Cardiac muscle cell (in vitro differentiated cells and primary cell): ENCODE measurements at regions not wholly inside any gene's neighbourhood (a gene's known extent, or its start where the extent isn't known, plus 50 kb on each side); places are given as distances from the start of the nearest gene placed in this dataset.

ENCODE experiments used
- DNase-seq, 2 donors: peaks; one replicate each; pipeline versions ENCODE4 v3.0.0 to v3.0.0-alpha.2; 2010 to 2017; ENCODE audit warnings: low read depth in 1 of 2, low spot score in 1 of 2
- H3K27ac ChIP-seq: fragments of 200-600 bp; sonication (generic); 2 replicates; pipeline ENCODE4 v1.5.1; 2016
- H3K27me3 ChIP-seq: fragments of 200-600 bp; sonication (generic); 2 replicates; pipeline ENCODE4 v1.6.0; 2016; ENCODE audit warnings: control low read depth
- H3K36me3 ChIP-seq: fragments of 200-600 bp; sonication (generic); 2 replicates; pipeline ENCODE4 v1.5.1; 2016; ENCODE audit warnings: control low read depth
- H3K4me1 ChIP-seq: fragments of 200-600 bp; sonication (generic); 2 replicates; pipeline ENCODE4 v1.8.1; 2017; ENCODE audit warnings: low read depth, mild to moderate bottlenecking, mixed run types
- H3K4me3 ChIP-seq: fragments of 200-600 bp; sonication (generic); 2 replicates; pipeline ENCODE4 v1.5.1; 2016; ENCODE audit warnings: mild to moderate bottlenecking
- H3K9me3 ChIP-seq: fragments of 200-600 bp; sonication (generic); 2 replicates; pipeline ENCODE4 v1.5.1; 2017; ENCODE audit warnings: low read depth, mild to moderate bottlenecking, control low read depth
- TF ChIP-seq, protein P1 (sequence below): IDR thresholded peaks from 2 replicates; pipeline ENCODE4 v1.5.1; 2012; ENCODE audit warnings: low read depth, mild to moderate bottlenecking, low read length

DNA sequence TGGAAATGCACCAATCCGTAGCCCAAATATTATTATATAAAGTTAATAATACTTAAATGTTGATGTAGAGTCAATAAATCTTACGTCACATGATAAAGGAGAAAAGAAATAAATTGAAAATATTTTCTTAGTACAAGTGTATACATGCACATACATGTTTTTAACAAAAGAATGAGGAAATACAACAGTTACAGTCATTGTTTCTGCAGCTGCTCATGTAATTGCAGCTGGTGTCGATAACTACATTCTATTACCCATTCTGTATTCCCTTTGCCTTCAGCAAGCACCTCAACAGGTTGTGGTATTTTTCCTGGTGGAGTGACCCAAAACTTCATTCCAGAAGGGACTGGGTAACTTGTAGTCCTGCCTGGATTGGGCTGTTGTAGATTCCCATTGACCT, 377.8 kb upstream of the FSIP2 start:
- Histone ChIP-seq H3K9me3 (no peaks in the 10 kb centered on the region), H3K4me1 (no peaks in the 10 kb centered on the region), H3K27me3 (no peaks in the 10 kb centered on the region), H3K36me3 (no peaks in the 10 kb centered on the region), H3K4me3 (no peak overlapping the region), H3K27ac (no peak overlapping the region)
- no peak for DNase-seq
- TF ChIP-seq, protein P1, sequence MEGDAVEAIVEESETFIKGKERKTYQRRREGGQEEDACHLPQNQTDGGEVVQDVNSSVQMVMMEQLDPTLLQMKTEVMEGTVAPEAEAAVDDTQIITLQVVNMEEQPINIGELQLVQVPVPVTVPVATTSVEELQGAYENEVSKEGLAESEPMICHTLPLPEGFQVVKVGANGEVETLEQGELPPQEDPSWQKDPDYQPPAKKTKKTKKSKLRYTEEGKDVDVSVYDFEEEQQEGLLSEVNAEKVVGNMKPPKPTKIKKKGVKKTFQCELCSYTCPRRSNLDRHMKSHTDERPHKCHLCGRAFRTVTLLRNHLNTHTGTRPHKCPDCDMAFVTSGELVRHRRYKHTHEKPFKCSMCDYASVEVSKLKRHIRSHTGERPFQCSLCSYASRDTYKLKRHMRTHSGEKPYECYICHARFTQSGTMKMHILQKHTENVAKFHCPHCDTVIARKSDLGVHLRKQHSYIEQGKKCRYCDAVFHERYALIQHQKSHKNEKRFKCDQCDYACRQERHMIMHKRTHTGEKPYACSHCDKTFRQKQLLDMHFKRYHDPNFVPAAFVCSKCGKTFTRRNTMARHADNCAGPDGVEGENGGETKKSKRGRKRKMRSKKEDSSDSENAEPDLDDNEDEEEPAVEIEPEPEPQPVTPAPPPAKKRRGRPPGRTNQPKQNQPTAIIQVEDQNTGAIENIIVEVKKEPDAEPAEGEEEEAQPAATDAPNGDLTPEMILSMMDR = no peak

DNA sequence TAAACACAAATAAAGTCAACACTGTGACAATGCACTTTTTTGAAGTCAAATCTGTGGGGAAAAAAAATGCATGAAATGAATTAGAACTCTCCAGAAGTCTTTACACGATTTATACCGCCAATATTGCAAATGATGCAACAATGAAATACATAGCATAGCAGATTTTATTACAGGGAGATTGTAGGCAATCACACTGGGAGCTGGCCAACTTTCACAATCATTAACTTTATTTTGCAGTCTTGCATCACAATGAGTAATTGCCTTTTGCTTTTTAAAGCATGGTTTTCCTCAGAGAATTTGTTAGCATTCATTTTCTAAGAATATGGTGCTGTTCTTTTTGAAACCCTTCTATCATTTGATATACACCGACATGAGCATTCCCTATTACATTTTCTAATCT, 366.4 kb upstream of the FSIP2 start:
- Histone ChIP-seq H3K27ac (no peak overlapping the region), H3K9me3 (no peaks in the 10 kb centered on the region), H3K4me1 (no peaks in the 10 kb centered on the region), H3K27me3 (no peaks in the 10 kb centered on the region), H3K36me3 (no peaks in the 10 kb centered on the region), H3K4me3 (no peak overlapping the region)
- DNase-seq = no peak
- TF ChIP-seq, protein P1 = no peak

DNA sequence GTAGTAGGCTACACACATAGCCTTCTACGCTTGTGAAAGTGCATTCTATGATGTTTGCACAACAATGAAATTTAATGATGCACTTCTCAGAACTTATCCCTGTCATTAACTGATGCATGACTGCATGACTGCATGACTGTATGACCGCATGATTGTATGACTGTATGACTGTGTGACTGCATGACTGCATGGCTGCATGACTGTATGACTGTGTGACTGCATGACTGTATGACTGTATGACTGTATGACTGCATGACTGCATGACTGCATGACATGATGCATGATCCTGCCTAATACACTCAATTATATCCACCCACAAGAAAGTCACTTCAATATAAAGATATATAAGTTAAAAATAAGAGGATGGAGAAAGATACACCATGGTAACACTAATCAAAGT, 365.4 kb upstream of the FSIP2 start:
- no peaks in the 10 kb centered on the region for H3K9me3 ChIP-seq
- DNase-seq = no peak
- TF ChIP-seq, protein P1 = no peak
- no peaks in the 10 kb centered on the region for H3K36me3 ChIP-seq
- no peaks in the 10 kb centered on the region for H3K4me1 ChIP-seq
- no peak overlapping the region for H3K27ac ChIP-seq
- no peaks in the 10 kb centered on the region for H3K27me3 ChIP-seq
- no peak overlapping the region for H3K4me3 ChIP-seq

DNA sequence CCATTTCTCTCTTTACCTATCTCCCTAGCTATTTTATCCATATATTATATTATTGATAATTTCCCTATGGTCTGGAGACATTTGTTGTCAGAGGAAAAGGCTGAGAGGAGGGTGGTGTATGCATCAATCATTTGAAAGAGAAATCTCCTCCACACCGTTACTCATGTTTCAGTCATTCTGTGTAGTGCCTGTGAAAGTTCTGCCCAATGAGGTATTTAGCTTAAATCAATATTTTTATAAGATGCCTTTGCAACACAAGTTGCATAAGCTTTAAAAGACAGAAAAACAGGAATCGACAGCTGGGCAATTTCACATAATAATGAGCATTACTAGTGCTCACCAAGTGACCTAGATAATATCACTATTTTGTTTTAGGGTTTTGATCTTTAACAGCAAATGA, 363.7 kb upstream of the FSIP2 start:
- DNase-seq = no peak
- no peak overlapping the region for H3K4me3 ChIP-seq
- no peaks in the 10 kb centered on the region for H3K9me3 ChIP-seq
- no peaks in the 10 kb centered on the region for H3K27me3 ChIP-seq
- TF ChIP-seq, protein P1 = no peak
- H3K4me1 ChIP-seq = no peaks in the 10 kb centered on the region
- no peak overlapping the region for H3K27ac ChIP-seq
- no peaks in the 10 kb centered on the region for H3K36me3 ChIP-seq

DNA sequence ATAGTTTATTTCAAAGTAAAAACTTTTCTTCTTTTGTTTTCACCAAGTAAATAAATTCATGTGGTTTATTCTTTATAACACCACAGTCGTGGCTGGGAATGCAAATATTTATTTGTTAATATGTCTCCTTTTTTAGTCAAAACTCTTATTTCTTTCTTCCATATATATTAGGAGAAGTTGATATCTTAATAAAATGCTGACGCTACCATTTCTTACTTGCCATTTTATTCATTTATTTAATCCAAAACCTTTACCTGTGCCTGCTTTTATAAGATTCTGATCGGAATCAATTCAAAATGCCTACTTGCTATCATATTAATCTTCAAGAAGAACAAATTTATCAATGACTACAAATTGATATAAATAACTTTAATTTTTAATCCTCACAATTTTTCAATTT, 362.9 kb upstream of the FSIP2 start:
- H3K9me3 ChIP-seq = no peaks in the 10 kb centered on the region
- no peaks in the 10 kb centered on the region for H3K4me1 ChIP-seq
- DNase-seq = no peak
- no peaks in the 10 kb centered on the region for H3K36me3 ChIP-seq
- no peaks in the 10 kb centered on the region for H3K27me3 ChIP-seq
- no peak overlapping the region for H3K27ac ChIP-seq
- H3K4me3 ChIP-seq = no peak overlapping the region
- TF ChIP-seq, protein P1 = no peak

DNA sequence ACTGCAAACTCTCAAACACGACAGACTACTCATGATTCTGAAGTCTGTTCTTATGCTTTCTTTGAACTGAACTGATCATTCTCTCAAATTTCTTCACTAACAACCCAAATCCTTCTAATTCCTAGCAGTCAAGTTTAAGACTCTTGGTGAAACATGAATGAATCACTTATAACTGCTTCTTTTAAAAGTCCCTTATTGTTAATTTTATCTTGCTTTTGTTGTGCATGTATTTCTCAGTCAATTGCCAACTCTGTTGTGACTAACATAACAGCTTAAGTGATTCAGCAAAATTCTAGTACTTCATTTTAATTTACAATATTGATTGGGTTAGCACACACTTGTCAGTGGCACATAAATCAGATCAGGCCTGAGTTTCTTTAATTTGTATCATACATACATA, 357.0 kb upstream of the FSIP2 start:
- no peak overlapping the region for H3K27ac ChIP-seq
- H3K4me3 ChIP-seq = no peak overlapping the region
- DNase-seq = no peak
- H3K27me3 ChIP-seq = no peaks in the 10 kb centered on the region
- no peaks in the 10 kb centered on the region for H3K36me3 ChIP-seq
- no peaks in the 10 kb centered on the region for H3K4me1 ChIP-seq
- no peaks in the 10 kb centered on the region for H3K9me3 ChIP-seq
- TF ChIP-seq, protein P1 = no peak
